Panc1 (cell line): ENCODE measurements at regions not wholly inside any gene's neighbourhood (a gene's known extent, or its start where the extent isn't known, plus 50 kb on each side); places are given as distances from the start of the nearest gene placed in this dataset.

ENCODE experiments used
- CTCF ChIP-seq: fragments of 450-650 bp; IDR thresholded peaks from 2 replicates; pipeline ENCODE4 v1.5.1; 2017; ENCODE audit warnings: mild to moderate bottlenecking
- POLR2AphosphoS5 ChIP-seq: IDR thresholded peaks from 2 replicates; pipeline ENCODE4 v1.6.1; 2012; ENCODE audit warnings: mild to moderate bottlenecking, low read depth, low read length, moderate library complexity
- REST ChIP-seq, 2 experiments: IDR thresholded peaks; 2 replicates each; pipeline ENCODE4 v1.6.1; 2011 to 2012; ENCODE audit warnings: low read depth in 2 of 2, control low read depth in 1 of 2, low read length in 1 of 2, mild to moderate bottlenecking in 1 of 2, moderate library complexity in 1 of 2; ENCODE audit not compliant: insufficient read depth in 1 of 2
- SIN3A ChIP-seq: IDR thresholded peaks from 2 replicates; pipeline ENCODE4 v1.6.1; 2012; ENCODE audit warnings: low read depth, mild to moderate bottlenecking, low read length, moderate library complexity, borderline replicate concordance; ENCODE audit not compliant: insufficient read depth

DNA sequence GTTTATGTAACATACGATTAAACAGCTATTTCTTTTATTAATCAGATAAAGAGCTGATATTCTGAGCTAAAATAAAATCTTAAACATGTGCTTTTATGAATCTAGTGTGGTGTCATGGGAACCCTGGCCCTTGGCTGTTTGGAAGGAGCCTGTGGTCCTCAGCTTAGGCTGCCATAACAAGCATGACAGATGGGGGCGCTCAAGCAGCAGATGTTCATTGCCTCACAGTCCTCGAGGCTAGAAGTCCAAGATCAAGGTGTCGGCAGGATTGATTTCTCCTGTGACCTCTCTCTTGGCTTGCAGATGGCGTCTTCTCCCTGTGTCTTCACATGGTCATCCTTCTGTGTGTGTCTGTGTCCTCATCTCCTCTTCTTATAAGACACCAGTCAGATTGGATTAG, 448.2 kb downstream of the GADD45G start:
- peak; percentile 27 for TF ChIP-seq CTCF
- no peak for TF ChIP-seq REST (IDR thresholded peaks at IDR 0.05; ENCODE audit: insufficient read depth in 1 of 2, low read depth in 2 of 2, low read length in 1 of 2)
- no peak for TF ChIP-seq POLR2AphosphoS5
- no peak for TF ChIP-seq SIN3A
